Mesothelial cell of epicardium (in vitro differentiated cells): ENCODE measurements at regions not wholly inside any gene's neighbourhood (a gene's known extent, or its start where the extent isn't known, plus 50 kb on each side); places are given as distances from the start of the nearest gene placed in this dataset.

ENCODE experiments used
- DNase-seq, 2 experiments: peaks; one replicate each; pipeline ENCODE4 v3.0.0; 2021; ENCODE audit warnings: low spot score in 2 of 2; ENCODE audit not compliant: unreplicated experiment in 2 of 2
- H3K27ac Mint-ChIP-seq: 2 replicates; pipeline ENCODE4 v1.8.0; 2021; ENCODE audit warnings: mixed read lengths
- H3K27me3 Mint-ChIP-seq: 2 replicates; pipeline ENCODE4 v1.8.0; 2021; ENCODE audit warnings: low read depth, mixed read lengths
- H3K36me3 Mint-ChIP-seq: 2 replicates; pipeline ENCODE4 v1.8.0; 2021; ENCODE audit warnings: mixed read lengths
- H3K4me1 Mint-ChIP-seq: 2 replicates; pipeline ENCODE4 v1.8.0; 2021; ENCODE audit warnings: mixed read lengths
- H3K4me3 Mint-ChIP-seq: 2 replicates; pipeline ENCODE4 v1.8.0; 2021; ENCODE audit warnings: mild to moderate bottlenecking, moderate library complexity, mixed read lengths
- H3K9me3 Mint-ChIP-seq: 2 replicates; pipeline ENCODE4 v1.8.0; 2021; ENCODE audit warnings: mixed read lengths
- CTCF ChIP-seq: fragments of 200-600 bp; sonication (generic); IDR thresholded peaks from one replicate; pipeline ENCODE4 v1.5.0; 2021; ENCODE audit warnings: antibody characterized with exemption; ENCODE audit not compliant: unreplicated experiment

DNA sequence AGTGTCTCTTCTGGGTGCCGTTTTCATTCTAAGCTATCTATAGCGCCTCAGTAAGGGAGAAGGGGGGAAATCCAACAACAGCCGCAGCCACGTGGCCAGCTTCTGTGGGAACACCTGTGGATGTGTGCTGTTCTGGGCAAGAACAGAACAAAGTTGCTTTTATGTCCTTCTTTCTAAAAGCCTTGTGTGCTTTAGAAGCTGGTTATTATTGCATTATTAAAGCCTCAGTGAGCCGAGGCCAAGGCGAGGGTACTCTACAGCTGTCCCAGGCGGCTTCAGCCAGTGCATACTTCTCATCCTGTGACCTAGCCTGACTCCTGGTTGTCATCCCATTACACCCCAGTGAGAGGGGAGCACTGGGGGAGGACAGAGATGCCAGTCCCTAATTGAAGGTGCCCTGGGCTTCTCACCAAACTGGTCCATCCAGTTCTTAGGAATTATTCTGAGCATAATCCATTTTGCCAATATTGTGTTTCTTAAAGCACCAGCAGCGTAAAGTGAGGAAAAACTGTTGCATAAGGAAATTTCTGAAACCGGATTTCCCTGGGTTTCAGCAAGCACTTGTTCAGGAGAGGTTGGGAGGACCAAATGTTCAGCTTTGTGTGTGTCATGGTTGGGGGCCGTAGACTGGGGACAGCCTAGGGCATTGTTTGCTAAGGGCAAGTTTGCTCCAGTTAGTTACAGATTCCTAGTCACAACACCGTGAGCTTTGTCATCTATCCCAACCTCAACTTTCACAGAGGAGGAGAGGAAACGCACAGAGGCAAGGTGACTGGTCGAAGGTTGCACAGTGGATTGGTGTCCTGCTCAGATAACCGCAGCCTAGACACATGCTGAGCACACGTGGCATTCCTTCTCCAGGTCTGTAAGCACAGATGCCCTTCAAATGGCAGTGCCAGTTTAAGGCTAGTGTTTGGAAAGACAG lies 61.0 kb upstream of the ATP1A1 start:
- H3K4me3 Mint-ChIP-seq: no peak overlapping the region
- H3K27me3 Mint-ChIP-seq: no peaks in the 10 kb centered on the region
- H3K27ac Mint-ChIP-seq: peak overlapping the region; percentile 86

DNA sequence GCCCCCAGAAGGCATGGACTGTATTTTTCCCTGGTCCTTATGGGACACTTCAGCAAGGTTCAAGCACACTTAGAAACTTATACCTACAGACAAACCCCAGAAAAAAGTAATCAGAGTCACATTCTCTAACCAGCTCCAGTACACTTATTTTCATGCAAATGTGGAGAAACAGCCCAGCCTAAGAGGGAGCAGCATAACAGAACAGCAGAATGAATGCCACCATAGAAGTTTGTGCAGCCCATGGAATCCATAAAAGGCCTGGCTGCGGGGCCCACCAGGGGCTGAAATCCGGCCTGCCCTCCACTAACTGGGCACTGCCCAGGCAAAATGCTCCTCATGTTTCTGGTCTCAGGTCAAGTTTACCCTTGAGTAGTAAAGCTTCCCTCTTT lies 60.4 kb upstream of the ATP1A1 start:
- H3K36me3 Mint-ChIP-seq: no peaks in the 10 kb centered on the region
- no peak for DNase-seq
- H3K9me3 Mint-ChIP-seq: no peaks in the 10 kb centered on the region
- peak overlapping the region; percentile 86 for H3K27ac Mint-ChIP-seq
- H3K27me3 Mint-ChIP-seq: no peaks in the 10 kb centered on the region
- TF ChIP-seq CTCF: no peak
- no peak overlapping the region for H3K4me3 Mint-ChIP-seq
- peaks cover 66% of the 10 kb centered on the region for H3K4me1 Mint-ChIP-seq

More for the DNA sequence above, 61.0 kb upstream of the ATP1A1 start:
- no peak for TF ChIP-seq CTCF
- Mint-ChIP-seq H3K36me3 (no peaks in the 10 kb centered on the region), H3K4me1 (peaks cover 61% of the 10 kb centered on the region), H3K9me3 (no peaks in the 10 kb centered on the region)
- DNase-seq: no peak

DNA sequence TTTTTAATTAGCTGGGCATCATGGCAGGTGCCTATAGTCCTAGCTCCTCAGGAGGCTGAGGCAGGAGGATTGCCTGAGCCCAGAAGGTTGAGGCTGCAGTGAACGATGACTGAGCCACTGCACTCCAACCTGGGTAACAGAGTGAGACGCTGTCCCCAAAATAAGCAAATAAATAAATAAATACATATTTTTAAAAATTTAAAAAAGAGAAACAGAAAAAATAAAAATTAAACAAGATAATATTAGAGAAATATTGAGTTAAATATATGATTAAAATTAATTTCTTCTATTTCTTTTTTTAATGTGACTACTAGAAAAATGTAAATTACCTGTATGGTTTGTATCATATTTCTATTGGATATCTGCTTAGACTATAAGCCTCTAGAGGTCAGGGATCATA lies 59.3 kb upstream of the ATP1A1 start:
- Mint-ChIP-seq H3K4me1 (peaks cover 72% of the 10 kb centered on the region), H3K9me3 (no peaks in the 10 kb centered on the region), H3K4me3 (no peak overlapping the region), H3K36me3 (no peaks in the 10 kb centered on the region), H3K27ac (no peak overlapping the region), H3K27me3 (no peaks in the 10 kb centered on the region)
- no peak for DNase-seq
- TF ChIP-seq CTCF: no peak

GRCh38 chr1:116314305-116314919 lies 58.6 kb upstream of the ATP1A1 start:
- no peak for DNase-seq
- H3K9me3 Mint-ChIP-seq: no peaks in the 10 kb centered on the region
- H3K27me3 Mint-ChIP-seq: no peaks in the 10 kb centered on the region
- H3K36me3 Mint-ChIP-seq: no peaks in the 10 kb centered on the region
- H3K4me1 Mint-ChIP-seq: peaks cover 74% of the 10 kb centered on the region
- H3K27ac Mint-ChIP-seq: no peak overlapping the region
- no peak for TF ChIP-seq CTCF
- no peak overlapping the region for H3K4me3 Mint-ChIP-seq

- no peak overlapping the region for H3K4me3 Mint-ChIP-seq
- H3K9me3 Mint-ChIP-seq: no peaks in the 10 kb centered on the region
- H3K27ac Mint-ChIP-seq: peak overlapping the region; percentile 65
- H3K27me3 Mint-ChIP-seq: peaks cover 4% of the 10 kb centered on the region
- no peak for DNase-seq
- TF ChIP-seq CTCF: no peak
- H3K4me1 Mint-ChIP-seq: peaks cover 64% of the 10 kb centered on the region
- H3K36me3 Mint-ChIP-seq: no peaks in the 10 kb centered on the region
These were observed 56.7 kb upstream of the ATP1A1 start for GRCh38 chr1:116316373-116316772.
